Lower leg skin (tissue), 4 donors: ENCODE measurements at regions not wholly inside any gene's neighbourhood (a gene's known extent, or its start where the extent isn't known, plus 50 kb on each side); places are given as distances from the start of the nearest gene placed in this dataset.

Source experiments
- DNase-seq, 2 donors: peaks; one replicate each; pipeline ENCODE4 v3.0.0-alpha.2; 2019; ENCODE audit warnings: low spot score in 2 of 2
- H3K4me3 ChIP-seq: fragments of 200-600 bp; sonication (generic); 2 replicates; pipeline ENCODE4 v1.5.1; 2017; ENCODE audit warnings: mild to moderate bottlenecking, low read depth; ENCODE audit not compliant: poor library complexity, severe bottlenecking
- POLR2A ChIP-seq, 2 donors: fragments of 450-650 bp; IDR thresholded peaks; one replicate each; pipeline ENCODE4 v1.6.1; 2016 to 2017; ENCODE audit warnings: antibody characterized with exemption in 2 of 2, mild to moderate bottlenecking in 1 of 2, moderate library complexity in 1 of 2
- WGBS, 2 donors: methylation state at CpG; one replicate each; pipeline ENCODE4 v1.1.5; 2018; 5-methylcytosine and 5-hydroxymethylcytosine counted together
- intact Hi-C: fragments of 100-400 bp; cut with DNase I; formaldehyde crosslinking; loops from one replicate; pipeline ENCODE4 v1.15.0; 2023; ENCODE audit warnings: low total_unique reads
- TF ChIP-seq, protein P1 (sequence below), 3 donors: fragments of 450-650 bp; IDR thresholded peaks; one replicate each; pipeline ENCODE4 v1.5.1; 2016; ENCODE audit warnings: antibody characterized with exemption in 3 of 3, mild to moderate bottlenecking in 3 of 3, moderate library complexity in 2 of 3

DNA sequence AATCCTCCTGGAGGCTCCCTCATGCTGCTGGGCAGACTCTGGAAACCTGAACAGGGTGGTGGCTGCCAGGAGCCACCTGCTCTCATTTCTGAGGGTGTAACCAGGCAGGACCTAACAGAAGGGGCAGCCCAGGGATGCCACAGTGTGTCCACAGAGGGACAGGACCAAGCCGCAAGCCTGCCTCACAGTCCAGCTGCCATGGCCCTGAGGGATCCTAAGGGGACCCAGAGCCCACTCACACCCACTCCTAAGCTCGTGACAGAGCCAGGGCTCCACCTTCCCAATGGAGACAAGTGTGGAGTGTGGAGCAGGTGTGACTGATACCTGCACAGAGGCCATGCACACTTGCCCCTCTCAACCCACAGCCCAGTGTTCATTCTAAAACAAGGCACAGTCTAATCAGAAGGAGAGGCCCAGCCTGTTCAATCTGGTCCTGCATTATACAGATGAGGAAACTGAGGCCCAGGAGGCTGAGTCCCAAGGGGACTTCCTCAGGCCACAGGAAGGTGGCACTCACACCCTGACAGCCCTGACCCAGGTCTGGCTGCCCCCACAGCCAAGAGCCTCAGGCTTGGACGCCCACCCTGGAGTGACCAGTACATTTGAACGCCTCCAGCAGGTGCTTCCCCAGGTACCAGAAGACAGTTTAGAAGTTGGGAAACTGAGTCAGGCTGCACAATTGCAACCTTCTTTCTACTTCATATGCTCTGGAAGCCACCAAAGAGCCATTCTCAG, 220.1 kb downstream of the TUBA3C start:
- intact Hi-C loops = no loop called here
- no peak overlapping the region for H3K4me3 ChIP-seq
- WGBS, 2 donors = 57 to 71% methylated on average over 4 of the region's 4 CpGs
- no peak for DNase-seq
- TF ChIP-seq, protein P1, sequence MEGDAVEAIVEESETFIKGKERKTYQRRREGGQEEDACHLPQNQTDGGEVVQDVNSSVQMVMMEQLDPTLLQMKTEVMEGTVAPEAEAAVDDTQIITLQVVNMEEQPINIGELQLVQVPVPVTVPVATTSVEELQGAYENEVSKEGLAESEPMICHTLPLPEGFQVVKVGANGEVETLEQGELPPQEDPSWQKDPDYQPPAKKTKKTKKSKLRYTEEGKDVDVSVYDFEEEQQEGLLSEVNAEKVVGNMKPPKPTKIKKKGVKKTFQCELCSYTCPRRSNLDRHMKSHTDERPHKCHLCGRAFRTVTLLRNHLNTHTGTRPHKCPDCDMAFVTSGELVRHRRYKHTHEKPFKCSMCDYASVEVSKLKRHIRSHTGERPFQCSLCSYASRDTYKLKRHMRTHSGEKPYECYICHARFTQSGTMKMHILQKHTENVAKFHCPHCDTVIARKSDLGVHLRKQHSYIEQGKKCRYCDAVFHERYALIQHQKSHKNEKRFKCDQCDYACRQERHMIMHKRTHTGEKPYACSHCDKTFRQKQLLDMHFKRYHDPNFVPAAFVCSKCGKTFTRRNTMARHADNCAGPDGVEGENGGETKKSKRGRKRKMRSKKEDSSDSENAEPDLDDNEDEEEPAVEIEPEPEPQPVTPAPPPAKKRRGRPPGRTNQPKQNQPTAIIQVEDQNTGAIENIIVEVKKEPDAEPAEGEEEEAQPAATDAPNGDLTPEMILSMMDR (IDR thresholded peaks at IDR 0.05) = no peak
- no peak for TF ChIP-seq POLR2A (IDR thresholded peaks at IDR 0.05)

DNA sequence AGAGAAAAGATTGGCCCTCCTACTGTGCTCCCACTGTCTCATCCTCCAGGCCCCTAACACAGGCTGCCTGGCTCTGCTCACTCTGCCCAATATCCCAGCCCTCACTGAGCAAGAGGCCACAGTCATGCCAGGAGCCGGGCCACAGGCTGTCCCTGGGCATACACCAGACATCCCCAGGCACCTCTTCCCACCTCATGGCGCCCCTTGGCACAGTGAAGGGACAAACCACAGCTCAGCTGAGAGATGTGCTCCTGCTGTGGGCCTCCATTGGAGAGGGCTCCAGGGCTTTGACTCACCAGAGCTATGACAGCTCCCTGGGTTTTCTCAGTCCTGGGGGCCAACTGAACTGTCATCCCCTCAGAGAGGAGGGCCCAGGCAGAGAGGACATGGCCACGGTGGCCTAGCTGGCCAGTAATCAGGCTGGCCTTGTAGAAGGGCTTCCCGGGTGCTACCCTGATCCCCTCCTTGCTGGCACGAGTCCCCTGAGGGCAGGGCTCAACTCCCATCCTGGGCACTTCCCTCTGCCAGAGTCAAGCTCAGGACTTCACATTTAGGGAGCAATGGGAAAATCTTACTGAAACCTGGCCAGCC, 220.9 kb downstream of the TUBA3C start:
- TF ChIP-seq, protein P1 (IDR thresholded peaks at IDR 0.05) = no peak
- TF ChIP-seq POLR2A (IDR thresholded peaks at IDR 0.05) = no peak
- H3K4me3 ChIP-seq = no peak overlapping the region
- intact Hi-C loops = no loop called here
- DNase-seq = no peak
- 63 to 69% methylated on average over 3 to 4 of the region's 5 CpGs for WGBS, 2 donors

DNA sequence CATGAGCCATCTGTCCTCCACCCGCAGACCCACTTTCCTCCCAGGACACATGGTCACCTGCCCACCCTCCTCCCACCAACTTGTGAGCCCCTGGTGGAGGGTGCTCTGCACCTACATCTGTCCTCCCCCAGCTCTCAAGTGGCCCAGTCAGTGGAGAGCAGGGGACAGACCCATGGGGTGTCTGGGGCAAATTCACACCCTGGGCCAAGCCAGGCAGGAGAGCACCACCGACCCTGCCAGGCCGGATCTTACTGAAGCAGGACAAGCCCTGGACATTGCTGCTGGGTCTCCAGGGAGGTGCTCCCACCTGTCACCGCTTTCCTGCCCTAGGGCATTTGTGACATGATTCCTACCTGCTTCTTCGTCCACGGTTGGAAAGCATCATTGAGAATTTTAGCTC, 221.6 kb downstream of the TUBA3C start:
- 73 to 79% methylated on average over 4 to 6 of the region's 6 CpGs for WGBS, 2 donors
- intact Hi-C loops = no loop called here
- DNase-seq = no peak
- TF ChIP-seq POLR2A (IDR thresholded peaks at IDR 0.05) = no peak
- TF ChIP-seq, protein P1 (IDR thresholded peaks at IDR 0.05) = no peak
- no peak overlapping the region for H3K4me3 ChIP-seq

DNA sequence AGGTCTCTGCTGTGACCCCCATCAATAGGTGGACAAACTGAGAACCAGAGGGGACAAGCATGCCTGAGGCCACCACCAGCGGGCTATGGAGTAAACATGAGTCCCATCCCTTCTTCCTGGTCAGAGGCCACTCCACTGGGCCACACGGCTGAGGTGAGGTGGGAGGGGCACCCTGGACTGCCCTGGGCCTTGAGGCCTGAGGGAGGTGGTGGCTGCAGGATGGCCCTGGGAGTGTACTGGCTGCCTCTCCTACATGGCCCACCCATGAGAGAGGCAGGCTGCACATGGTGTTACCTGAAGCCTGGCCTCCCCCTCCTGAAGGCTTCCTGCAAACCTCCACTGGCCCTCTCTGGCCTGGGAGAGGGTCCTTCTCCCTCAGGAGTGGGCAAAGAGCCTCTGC, 222.4 kb downstream of the TUBA3C start:
- 71 to 80% methylated on average over 2 of the region's 2 CpGs for WGBS, 2 donors
- no peak for DNase-seq
- no peak overlapping the region for H3K4me3 ChIP-seq
- TF ChIP-seq POLR2A (IDR thresholded peaks at IDR 0.05) = no peak
- TF ChIP-seq, protein P1 (IDR thresholded peaks at IDR 0.05) = no peak
- intact Hi-C loops = no loop called here

DNA sequence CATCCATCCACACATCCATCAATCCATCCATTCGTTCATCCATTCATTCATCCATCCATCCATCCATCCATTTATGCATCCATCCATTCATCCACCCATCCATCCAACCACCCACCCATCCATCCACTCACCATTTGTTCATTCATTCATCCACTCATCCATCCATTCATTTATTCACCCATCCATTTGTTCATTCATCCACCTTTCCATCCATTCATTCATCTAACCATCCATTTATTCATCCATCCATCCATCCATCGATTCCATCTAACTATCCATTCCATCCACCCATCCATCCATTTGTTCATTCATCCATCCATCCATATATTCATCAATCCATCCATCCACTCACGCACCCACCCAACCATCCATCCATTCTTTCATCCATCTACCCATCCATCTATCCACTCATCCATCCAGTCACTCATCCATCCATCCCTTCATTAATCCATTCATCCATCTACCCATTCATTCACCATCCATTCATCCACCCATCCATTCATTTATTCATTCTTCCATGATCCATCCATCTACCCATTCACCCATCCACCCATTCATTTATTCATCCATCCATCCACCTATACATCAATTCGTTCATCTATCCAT, 225.0 kb downstream of the TUBA3C start:
- TF ChIP-seq POLR2A (IDR thresholded peaks at IDR 0.05) = no peak
- TF ChIP-seq, protein P1 (IDR thresholded peaks at IDR 0.05) = no peak
- intact Hi-C loops = no loop called here
- 69 to 80% methylated on average over 4 of the region's 4 CpGs for WGBS, 2 donors
- no peak for DNase-seq
- H3K4me3 ChIP-seq = no peak overlapping the region
